ENCODE measurements at regions not wholly inside any gene's neighbourhood (a gene's known extent, or its start where the extent isn't known, plus 50 kb on each side); places are given as distances from the start of the nearest gene placed in this dataset.

GRCh38 chr9:87309236-87309635, 188.4 kb upstream of the DAPK1 start:
- TF ChIP-seq CTCF (IDR thresholded peaks at IDR 0.05; ENCODE audit: insufficient read depth, missing control alignments), result no peak
- DNase-seq (ENCODE audit: insufficient read length, low spot score), result no peak
- no peak for FAIRE-seq

- FAIRE-seq (no peak), DNase-seq (ENCODE audit: insufficient read length, low spot score) (no peak)
- TF ChIP-seq CTCF (IDR thresholded peaks at IDR 0.05; ENCODE audit: insufficient read depth, missing control alignments), result no peak
These were observed 186.7 kb upstream of the DAPK1 start for GRCh38 chr9:87310827-87311523.

- no peak for TF ChIP-seq CTCF (IDR thresholded peaks at IDR 0.05; ENCODE audit: insufficient read depth, missing control alignments)
- no peak for FAIRE-seq
- DNase-seq (ENCODE audit: insufficient read length, low spot score), result no peak
These were observed 178.0 kb upstream of the DAPK1 start for GRCh38 chr9:87319656-87320055.

- no peak for FAIRE-seq
- TF ChIP-seq CTCF (IDR thresholded peaks at IDR 0.05; ENCODE audit: insufficient read depth, missing control alignments), result no peak
These were observed 177.4 kb upstream of the DAPK1 start for GRCh38 chr9:87320146-87320884.

GRCh38 chr9:87322840-87323635, 174.6 kb upstream of the DAPK1 start:
- TF ChIP-seq CTCF (IDR thresholded peaks at IDR 0.05; ENCODE audit: insufficient read depth, missing control alignments), result no peak
- FAIRE-seq, result no peak
- no peak for DNase-seq (ENCODE audit: insufficient read length, low spot score)

More at GRCh38 chr9:87320146-87320884, 177.4 kb upstream of the DAPK1 start:
- no peak for DNase-seq (ENCODE audit: insufficient read length, low spot score)

GRCh38 chr9:87323928-87324327, 173.7 kb upstream of the DAPK1 start:
- FAIRE-seq (no peak), DNase-seq (ENCODE audit: insufficient read length, low spot score) (no peak)
- no peak for TF ChIP-seq CTCF (IDR thresholded peaks at IDR 0.05; ENCODE audit: insufficient read depth, missing control alignments)
